ENCODE measurements at regions not wholly inside any gene's neighbourhood (a gene's known extent, or its start where the extent isn't known, plus 50 kb on each side); places are given as distances from the start of the nearest gene placed in this dataset.

- H3K4me3 ChIP-seq (ENCODE audit: control insufficient read depth, low read depth, low read length) = no peak overlapping the region
- no peak for TF ChIP-seq CTCF (IDR thresholded peaks at IDR 0.05; ENCODE audit: control insufficient read depth, insufficient read depth, low read depth, low read length, missing control alignments)
- DNase-seq (ENCODE audit: low read depth) = no peak
These were observed 525.3 kb upstream of the TBX3 start for GRCh38 chr12:115209230-115209629.

GRCh38 chr12:115208098-115208497, 524.1 kb upstream of the TBX3 start:
- no peak for DNase-seq (ENCODE audit: low read depth)
- H3K4me3 ChIP-seq (ENCODE audit: control insufficient read depth, low read depth, low read length) = no peak overlapping the region
- TF ChIP-seq CTCF (IDR thresholded peaks at IDR 0.05; ENCODE audit: control insufficient read depth, insufficient read depth, low read depth, low read length, missing control alignments) = no peak

DNA sequence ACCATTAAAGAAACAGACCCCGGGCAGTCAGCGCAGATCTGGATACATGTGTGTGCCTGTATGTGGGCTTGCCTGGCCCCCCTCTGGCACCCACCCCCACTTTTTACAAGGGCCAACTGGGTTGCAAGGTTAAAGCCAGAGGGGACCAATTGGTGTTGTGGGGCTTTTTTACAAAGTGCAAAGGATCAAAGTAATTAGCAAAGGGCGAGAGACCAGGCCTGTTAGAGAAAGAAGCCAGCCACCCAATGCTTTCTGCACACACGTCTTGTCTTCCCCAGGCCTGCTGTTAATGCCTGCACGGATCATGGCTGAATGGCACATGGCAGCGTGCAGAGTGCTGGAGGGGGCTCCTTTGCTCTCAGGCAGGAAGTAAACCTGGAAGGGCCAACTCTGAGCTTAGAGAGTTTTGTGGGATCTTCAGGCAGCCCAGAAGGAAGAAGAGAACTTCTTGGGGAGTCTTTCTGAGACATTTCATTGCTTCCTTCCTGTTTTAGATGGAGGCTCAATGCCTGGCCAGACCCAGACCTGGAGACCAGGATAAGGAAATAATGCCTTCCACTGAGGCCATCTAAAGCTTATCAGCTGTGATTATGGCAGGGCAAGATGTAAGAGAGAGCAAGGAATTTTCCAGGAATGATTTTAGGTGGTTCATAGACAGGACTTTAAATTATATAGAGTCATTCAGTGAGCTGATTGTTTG, 523.4 kb upstream of the TBX3 start:
- H3K4me3 ChIP-seq (ENCODE audit: control insufficient read depth, low read depth, low read length) = no peak overlapping the region
- no peak for TF ChIP-seq CTCF (IDR thresholded peaks at IDR 0.05; ENCODE audit: control insufficient read depth, insufficient read depth, low read depth, low read length, missing control alignments)
- no peak for DNase-seq (ENCODE audit: low read depth)

GRCh38 chr12:115206801-115207200, 522.8 kb upstream of the TBX3 start:
- TF ChIP-seq CTCF (IDR thresholded peaks at IDR 0.05; ENCODE audit: control insufficient read depth, insufficient read depth, low read depth, low read length, missing control alignments) = no peak

GRCh38 chr12:115205755-115206308, 521.9 kb upstream of the TBX3 start:
- no peak for DNase-seq (ENCODE audit: low read depth)
- TF ChIP-seq CTCF (IDR thresholded peaks at IDR 0.05; ENCODE audit: control insufficient read depth, insufficient read depth, low read depth, low read length, missing control alignments) = no peak

More at GRCh38 chr12:115206801-115207200, 522.8 kb upstream of the TBX3 start:
- no peak overlapping the region for H3K4me3 ChIP-seq (ENCODE audit: control insufficient read depth, low read depth, low read length)
- no peak for DNase-seq (ENCODE audit: low read depth)

GRCh38 chr12:115204957-115205754, 521.2 kb upstream of the TBX3 start:
- no peak for DNase-seq (ENCODE audit: low read depth)
- no peak for TF ChIP-seq CTCF (IDR thresholded peaks at IDR 0.05; ENCODE audit: control insufficient read depth, insufficient read depth, low read depth, low read length, missing control alignments)
- no peak overlapping the region for H3K4me3 ChIP-seq (ENCODE audit: control insufficient read depth, low read depth, low read length)

More at GRCh38 chr12:115205755-115206308, 521.9 kb upstream of the TBX3 start:
- H3K4me3 ChIP-seq (ENCODE audit: control insufficient read depth, low read depth, low read length) = no peak overlapping the region
